OCI-LY3 (cell line): ENCODE measurements at regions not wholly inside any gene's neighbourhood (a gene's known extent, or its start where the extent isn't known, plus 50 kb on each side); places are given as distances from the start of the nearest gene placed in this dataset.

Experiments
- H2AFZ ChIP-seq: fragments of 200-600, 300-600 bp; shearing (Covaris generic); 2 replicates; pipeline ENCODE4 v1.6.0; 2014; ENCODE audit warnings: antibody characterized with exemption, low read depth, low read length
- H3K27ac ChIP-seq: fragments of 200-600, 300-600 bp; sonication (generic); 2 replicates; pipeline ENCODE4 v1.5.1; 2014; ENCODE audit warnings: mild to moderate bottlenecking, low read length, moderate library complexity, mixed read lengths
- H3K27me3 ChIP-seq: fragments of 200-600, 300-600 bp; sonication (generic); 2 replicates; pipeline ENCODE4 v1.6.1; 2014; ENCODE audit warnings: low read depth, low read length, mixed read lengths
- H3K36me3 ChIP-seq: fragments of 200-600, 300-600 bp; sonication (generic); replicated peaks from 2 replicates; pipeline ENCODE3; 2014; ENCODE audit warnings: low read depth, low read length, mixed read lengths
- H3K4me1 ChIP-seq: fragments of 300-600, 200-600 bp; sonication (generic); 2 replicates; pipeline ENCODE4 v1.6.1; 2014; ENCODE audit warnings: low read length, mixed read lengths
- H3K4me2 ChIP-seq: fragments of 200-600, 300-600 bp; sonication (generic); 2 replicates; pipeline ENCODE4 v1.6.1; 2014; ENCODE audit warnings: low read length, mixed read lengths
- H3K4me3 ChIP-seq: fragments of 300-600, 200-600 bp; sonication (generic); 2 replicates; pipeline ENCODE4 v1.5.1; 2014; ENCODE audit warnings: antibody characterized with exemption, mild to moderate bottlenecking, low read length, moderate library complexity
- H3K79me2 ChIP-seq: fragments of 300-600, 200-600 bp; shearing (Covaris generic); 2 replicates; pipeline ENCODE4 v1.6.1; 2014; ENCODE audit warnings: mild to moderate bottlenecking, low read length, mixed read lengths
- H3K9ac ChIP-seq: fragments of 300-600, 200-600 bp; shearing (Covaris generic); 2 replicates; pipeline ENCODE4 v1.6.0; 2014; ENCODE audit warnings: mild to moderate bottlenecking, low read length, moderate library complexity
- H3K9me3 ChIP-seq: fragments of 200-600, 300-600 bp; shearing (Covaris generic); 2 replicates; pipeline ENCODE4 v1.6.1; 2014; ENCODE audit warnings: low read length, mixed read lengths; ENCODE audit not compliant: insufficient read depth
- H4K20me1 ChIP-seq: fragments of 200-600, 300-600 bp; sonication (generic); 2 replicates; pipeline ENCODE4 v1.6.1; 2016; ENCODE audit warnings: low read length, mixed read lengths; ENCODE audit not compliant: insufficient read depth
- EZH2phosphoT487 ChIP-seq: fragments of 200-600 bp; shearing (Covaris generic); IDR thresholded peaks from 2 replicates; pipeline ENCODE4 v1.6.1; 2018; ENCODE audit warnings: antibody characterized with exemption, mixed run types, low read depth
- TF ChIP-seq, protein P1 (sequence below): fragments of 200-600, 300-600 bp; sonication (generic); IDR thresholded peaks from 2 replicates; pipeline ENCODE4 v1.5.1; 2014; ENCODE audit warnings: antibody characterized with exemption, low read length, low read depth

DNA sequence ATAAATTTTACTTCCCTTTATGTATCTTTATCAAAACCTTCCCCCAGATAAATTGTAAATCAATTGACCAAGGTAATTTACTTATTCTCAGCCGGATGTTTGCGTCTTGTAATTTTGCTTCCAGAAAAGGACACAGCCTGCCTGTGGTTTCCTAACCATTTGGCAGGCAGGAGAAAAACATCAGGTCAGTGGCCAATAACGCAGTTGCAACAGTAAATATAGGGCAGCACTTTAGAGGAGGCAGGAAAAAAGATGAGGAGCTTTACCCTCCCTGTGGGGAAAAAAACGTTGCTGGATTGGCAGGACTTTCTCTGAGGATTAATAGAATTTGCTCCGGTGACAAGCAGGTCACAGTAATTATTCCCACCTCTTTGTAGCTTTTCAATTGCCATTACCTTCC lies 2618.1 kb downstream of the ARAP2 start:
- Histone ChIP-seq H3K27ac (no peak overlapping the region), H3K36me3 (no peaks in the 10 kb centered on the region), H3K79me2 (no peaks in the 10 kb centered on the region), H3K9ac (no peak overlapping the region), H3K4me3 (no peak overlapping the region), H2AFZ (no peak overlapping the region), H3K4me2 (no peak overlapping the region), H3K27me3 (no peaks in the 10 kb centered on the region), H4K20me1 (no peaks in the 10 kb centered on the region), H3K9me3 (no peaks in the 10 kb centered on the region), H3K4me1 (no peaks in the 10 kb centered on the region)
- TF ChIP-seq, protein P1, sequence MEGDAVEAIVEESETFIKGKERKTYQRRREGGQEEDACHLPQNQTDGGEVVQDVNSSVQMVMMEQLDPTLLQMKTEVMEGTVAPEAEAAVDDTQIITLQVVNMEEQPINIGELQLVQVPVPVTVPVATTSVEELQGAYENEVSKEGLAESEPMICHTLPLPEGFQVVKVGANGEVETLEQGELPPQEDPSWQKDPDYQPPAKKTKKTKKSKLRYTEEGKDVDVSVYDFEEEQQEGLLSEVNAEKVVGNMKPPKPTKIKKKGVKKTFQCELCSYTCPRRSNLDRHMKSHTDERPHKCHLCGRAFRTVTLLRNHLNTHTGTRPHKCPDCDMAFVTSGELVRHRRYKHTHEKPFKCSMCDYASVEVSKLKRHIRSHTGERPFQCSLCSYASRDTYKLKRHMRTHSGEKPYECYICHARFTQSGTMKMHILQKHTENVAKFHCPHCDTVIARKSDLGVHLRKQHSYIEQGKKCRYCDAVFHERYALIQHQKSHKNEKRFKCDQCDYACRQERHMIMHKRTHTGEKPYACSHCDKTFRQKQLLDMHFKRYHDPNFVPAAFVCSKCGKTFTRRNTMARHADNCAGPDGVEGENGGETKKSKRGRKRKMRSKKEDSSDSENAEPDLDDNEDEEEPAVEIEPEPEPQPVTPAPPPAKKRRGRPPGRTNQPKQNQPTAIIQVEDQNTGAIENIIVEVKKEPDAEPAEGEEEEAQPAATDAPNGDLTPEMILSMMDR: no peak
- no peak for TF ChIP-seq EZH2phosphoT487

DNA sequence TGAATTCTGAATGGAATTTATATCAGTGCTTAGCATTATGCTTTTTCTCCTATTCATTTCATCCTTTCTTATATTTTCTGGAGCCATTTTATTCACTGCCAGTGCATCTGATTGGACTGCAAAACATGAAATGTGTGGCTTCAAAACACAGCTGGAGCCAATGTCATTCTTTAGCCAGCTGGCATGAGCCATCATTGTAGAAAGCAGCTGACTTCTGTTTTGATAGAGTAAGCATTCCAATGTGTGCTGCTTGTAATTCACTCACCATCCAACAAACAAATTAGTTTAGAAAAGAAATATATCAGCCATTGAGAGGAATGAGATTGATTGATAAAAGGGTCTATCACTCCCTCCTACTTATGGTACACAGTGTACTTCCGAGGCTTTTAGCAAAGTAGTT lies 2616.0 kb downstream of the ARAP2 start:
- Histone ChIP-seq H3K27me3 (no peaks in the 10 kb centered on the region), H3K9ac (no peak overlapping the region)

DNA sequence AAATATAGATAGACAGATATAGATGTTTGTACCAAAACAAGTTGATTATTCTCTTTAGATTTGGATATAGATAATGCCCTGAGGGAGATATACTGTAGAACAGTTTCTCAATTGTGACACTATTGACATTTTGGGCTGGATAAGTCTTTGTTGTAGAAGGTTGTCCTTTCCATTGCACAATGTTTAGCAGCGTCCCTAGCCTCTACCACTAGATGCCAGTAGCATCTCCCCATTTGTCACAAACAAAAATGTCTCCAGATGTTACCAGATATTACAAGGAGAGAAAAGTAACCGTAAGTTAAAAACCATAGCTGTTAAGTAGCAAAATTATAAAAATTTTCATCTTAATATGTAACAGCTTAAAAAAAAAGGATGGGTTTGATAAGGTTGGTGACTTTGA lies 2595.3 kb downstream of the ARAP2 start:
- no peaks in the 10 kb centered on the region for H3K27me3 ChIP-seq
- H3K79me2 ChIP-seq: no peaks in the 10 kb centered on the region
- H3K27ac ChIP-seq: no peak overlapping the region
- no peaks in the 10 kb centered on the region for H4K20me1 ChIP-seq
- no peak overlapping the region for H3K9ac ChIP-seq
- H3K4me2 ChIP-seq: no peak overlapping the region
- H3K4me3 ChIP-seq: no peak overlapping the region
- no peaks in the 10 kb centered on the region for H3K9me3 ChIP-seq
- no peak for TF ChIP-seq EZH2phosphoT487
- TF ChIP-seq, protein P1: peak; percentile 70
- H2AFZ ChIP-seq: no peak overlapping the region
- H3K36me3 ChIP-seq: no peaks in the 10 kb centered on the region
- no peaks in the 10 kb centered on the region for H3K4me1 ChIP-seq

More for the DNA sequence above, 2616.0 kb downstream of the ARAP2 start:
- no peaks in the 10 kb centered on the region for H3K36me3 ChIP-seq
- TF ChIP-seq EZH2phosphoT487: no peak
- TF ChIP-seq, protein P1: no peak
- H2AFZ ChIP-seq: no peak overlapping the region
- H3K4me2 ChIP-seq: no peak overlapping the region
- H3K79me2 ChIP-seq: no peaks in the 10 kb centered on the region
- H4K20me1 ChIP-seq: no peaks in the 10 kb centered on the region
- H3K4me3 ChIP-seq: no peak overlapping the region
- H3K27ac ChIP-seq: no peak overlapping the region
- H3K4me1 ChIP-seq: no peaks in the 10 kb centered on the region
- H3K9me3 ChIP-seq: no peaks in the 10 kb centered on the region; the same call in 1 of the 2 replicates

DNA sequence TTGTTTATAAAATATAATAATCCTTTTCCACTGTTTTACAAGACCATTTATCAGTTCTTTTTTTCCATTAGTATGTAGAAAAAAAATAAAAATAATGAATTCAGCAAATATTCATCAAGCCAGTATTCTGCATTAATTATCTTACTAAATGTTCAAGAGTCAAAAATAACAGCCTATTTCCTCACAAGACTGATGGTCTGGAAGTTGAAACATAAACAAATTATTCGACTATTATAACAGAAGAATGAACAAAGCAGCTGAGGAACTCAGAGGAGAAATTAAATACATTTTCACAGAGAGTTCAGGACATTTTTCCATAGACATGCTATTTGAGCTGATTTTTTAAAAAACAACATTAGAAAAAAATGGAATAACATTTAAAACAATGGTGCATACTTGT lies 2594.8 kb downstream of the ARAP2 start:
- no peak overlapping the region for H2AFZ ChIP-seq

More for the DNA sequence above, 2594.8 kb downstream of the ARAP2 start:
- H3K27ac ChIP-seq: no peak overlapping the region
- no peak overlapping the region for H3K4me2 ChIP-seq
- no peaks in the 10 kb centered on the region for H3K4me1 ChIP-seq
- TF ChIP-seq EZH2phosphoT487: no peak
- TF ChIP-seq, protein P1: no peak
- no peaks in the 10 kb centered on the region for H3K9me3 ChIP-seq
- H4K20me1 ChIP-seq: no peaks in the 10 kb centered on the region
- no peaks in the 10 kb centered on the region for H3K36me3 ChIP-seq
- no peak overlapping the region for H3K9ac ChIP-seq
- no peaks in the 10 kb centered on the region for H3K27me3 ChIP-seq
- H3K79me2 ChIP-seq: no peaks in the 10 kb centered on the region
- no peak overlapping the region for H3K4me3 ChIP-seq
